ENCODE measurements at regions not wholly inside any gene's neighbourhood (a gene's known extent, or its start where the extent isn't known, plus 50 kb on each side); places are given as distances from the start of the nearest gene placed in this dataset.

- Histone ChIP-seq H3K4me3 (no peak overlapping the region), H3K27me3 (ENCODE audit: low read depth) (peaks cover 3% of the 10 kb centered on the region), H3K27ac (no peak overlapping the region), H3K4me1 (no peaks in the 10 kb centered on the region), H3K9me3 (no peaks in the 10 kb centered on the region), H3K36me3 (no peaks in the 10 kb centered on the region)
- intact Hi-C loops (cut with DNase I) = no loop called here
- no peak for ATAC-seq
- no peak for DNase-seq
- no peak for TF ChIP-seq CTCF (IDR thresholded peaks at IDR 0.05)
These were observed 94.5 kb upstream of the PARP11 start for GRCh38 chr12:3967556-3968160.

GRCh38 chr12:3966376-3966775 lies 93.2 kb upstream of the PARP11 start:
- H3K4me3 ChIP-seq = no peak overlapping the region
- no peaks in the 10 kb centered on the region for H3K36me3 ChIP-seq
- H3K27me3 ChIP-seq (ENCODE audit: low read depth) = no peaks in the 10 kb centered on the region
- no peaks in the 10 kb centered on the region for H3K4me1 ChIP-seq
- no peak for ATAC-seq
- no peak for TF ChIP-seq CTCF (IDR thresholded peaks at IDR 0.05)
- intact Hi-C loops (cut with DNase I) = no loop called here
- H3K27ac ChIP-seq = no peak overlapping the region
- DNase-seq = no peak
- H3K9me3 ChIP-seq = no peaks in the 10 kb centered on the region

- DNase-seq (no peak), ATAC-seq (no peak)
- H3K27ac ChIP-seq = no peak overlapping the region
- intact Hi-C loops (cut with DNase I) = no loop called here
- TF ChIP-seq CTCF (IDR thresholded peaks at IDR 0.05) = no peak
- no peak overlapping the region for H3K4me3 ChIP-seq
- H3K36me3 ChIP-seq = no peaks in the 10 kb centered on the region
- no peaks in the 10 kb centered on the region for H3K4me1 ChIP-seq
- H3K9me3 ChIP-seq = no peaks in the 10 kb centered on the region
- H3K27me3 ChIP-seq (ENCODE audit: low read depth) = no peaks in the 10 kb centered on the region
These were observed 91.8 kb upstream of the PARP11 start for GRCh38 chr12:3965046-3965445.

GRCh38 chr12:3964439-3964838 lies 91.2 kb upstream of the PARP11 start:
- intact Hi-C loops (cut with DNase I) = no loop called here

GRCh38 chr12:3962631-3963483 lies 89.7 kb upstream of the PARP11 start:
- Histone ChIP-seq H3K36me3 (no peaks in the 10 kb centered on the region), H3K27me3 (ENCODE audit: low read depth) (no peaks in the 10 kb centered on the region), H3K27ac (no peak overlapping the region), H3K9me3 (no peaks in the 10 kb centered on the region), H3K4me1 (no peaks in the 10 kb centered on the region), H3K4me3 (no peak overlapping the region)
- peak; percentile 12 for TF ChIP-seq CTCF (IDR thresholded peaks at IDR 0.05)
- intact Hi-C loops (cut with DNase I) = no loop called here
- peak; percentile 49 to 86 for ATAC-seq
- peak; percentile 53 for DNase-seq

More at GRCh38 chr12:3964439-3964838, 91.2 kb upstream of the PARP11 start:
- no peaks in the 10 kb centered on the region for H3K27me3 ChIP-seq (ENCODE audit: low read depth)
- H3K27ac ChIP-seq = no peak overlapping the region
- H3K9me3 ChIP-seq = no peaks in the 10 kb centered on the region
- DNase-seq (no peak), ATAC-seq (no peak)
- no peaks in the 10 kb centered on the region for H3K36me3 ChIP-seq
- H3K4me1 ChIP-seq = no peaks in the 10 kb centered on the region
- TF ChIP-seq CTCF (IDR thresholded peaks at IDR 0.05) = peak; percentile 19
- no peak overlapping the region for H3K4me3 ChIP-seq
